Right lobe of liver (tissue), 4 donors: ENCODE measurements at regions not wholly inside any gene's neighbourhood (a gene's known extent, or its start where the extent isn't known, plus 50 kb on each side); places are given as distances from the start of the nearest gene placed in this dataset.

ENCODE experiments used
- POLR2A ChIP-seq: fragments of 450-650 bp; IDR thresholded peaks from one replicate; pipeline ENCODE4 v1.6.1; 2017; ENCODE audit warnings: antibody characterized with exemption, mild to moderate bottlenecking
- TF ChIP-seq, protein P1 (sequence below), 4 donors: fragments of 200-600 bp in 3 of 4; fragments of 450-650 bp in 1 of 4; IDR thresholded peaks; one replicate each; pipeline versions ENCODE4 v1.5.1 to v1.8.0; 2016 to 2022; ENCODE audit warnings: antibody characterized with exemption in 4 of 4, mild to moderate bottlenecking in 2 of 4
- donor health status: DM: no; HTN: no; CAD: no.
- donor health status: DM: no; HTN: no; CAD: no.
- donor health status: DM: no; HTN: yes; CAD: no.

DNA sequence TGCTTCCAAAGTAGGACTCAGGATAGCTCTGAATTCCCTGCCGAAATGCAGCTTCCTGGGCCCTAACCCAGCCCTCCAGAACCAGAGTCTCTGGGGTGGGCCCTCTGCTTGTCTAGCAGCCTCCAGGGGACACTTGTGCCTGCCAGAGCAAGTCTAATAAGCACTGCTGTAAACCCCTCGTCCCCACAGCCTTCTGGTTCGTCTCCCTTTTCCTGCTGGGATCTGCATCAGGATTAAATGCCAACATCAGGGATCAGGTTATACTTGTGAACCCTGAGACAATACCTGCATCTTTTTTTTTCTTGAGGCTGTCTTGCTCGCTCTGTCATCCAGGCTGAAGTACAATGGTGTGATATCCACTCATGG lies 282.0 kb downstream of the SEC14L1 start:
- TF ChIP-seq, protein P1, sequence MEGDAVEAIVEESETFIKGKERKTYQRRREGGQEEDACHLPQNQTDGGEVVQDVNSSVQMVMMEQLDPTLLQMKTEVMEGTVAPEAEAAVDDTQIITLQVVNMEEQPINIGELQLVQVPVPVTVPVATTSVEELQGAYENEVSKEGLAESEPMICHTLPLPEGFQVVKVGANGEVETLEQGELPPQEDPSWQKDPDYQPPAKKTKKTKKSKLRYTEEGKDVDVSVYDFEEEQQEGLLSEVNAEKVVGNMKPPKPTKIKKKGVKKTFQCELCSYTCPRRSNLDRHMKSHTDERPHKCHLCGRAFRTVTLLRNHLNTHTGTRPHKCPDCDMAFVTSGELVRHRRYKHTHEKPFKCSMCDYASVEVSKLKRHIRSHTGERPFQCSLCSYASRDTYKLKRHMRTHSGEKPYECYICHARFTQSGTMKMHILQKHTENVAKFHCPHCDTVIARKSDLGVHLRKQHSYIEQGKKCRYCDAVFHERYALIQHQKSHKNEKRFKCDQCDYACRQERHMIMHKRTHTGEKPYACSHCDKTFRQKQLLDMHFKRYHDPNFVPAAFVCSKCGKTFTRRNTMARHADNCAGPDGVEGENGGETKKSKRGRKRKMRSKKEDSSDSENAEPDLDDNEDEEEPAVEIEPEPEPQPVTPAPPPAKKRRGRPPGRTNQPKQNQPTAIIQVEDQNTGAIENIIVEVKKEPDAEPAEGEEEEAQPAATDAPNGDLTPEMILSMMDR (IDR thresholded peaks at IDR 0.05), result no peak
- no peak for TF ChIP-seq POLR2A
